Suppressor macrophage treated with lipopolysaccharide for 4 hours (primary cell): ENCODE measurements at regions not wholly inside any gene's neighbourhood (a gene's known extent, or its start where the extent isn't known, plus 50 kb on each side); places are given as distances from the start of the nearest gene placed in this dataset.

ENCODE experiments used
- DNase-seq: peaks from one replicate; pipeline ENCODE4 v3.0.0-alpha.2; 2020

GRCh38 chr6:97621111-97621510, 338.1 kb upstream of the MMS22L start:
- DNase-seq, result no peak

- no peak for DNase-seq
Observed at GRCh38 chr6:97626671-97627441, 343.8 kb upstream of the MMS22L start.

GRCh38 chr6:97629180-97629579, 346.2 kb upstream of the MMS22L start:
- DNase-seq, result no peak

- no peak for DNase-seq
Observed at GRCh38 chr6:97630604-97631003, 347.6 kb upstream of the MMS22L start.

- no peak for DNase-seq
Observed at GRCh38 chr6:97632341-97632740, 349.3 kb upstream of the MMS22L start.

GRCh38 chr6:97639702-97640101, 356.7 kb upstream of the MMS22L start:
- DNase-seq, result no peak

GRCh38 chr6:97644353-97644752, 361.3 kb upstream of the MMS22L start:
- DNase-seq, result no peak

- no peak for DNase-seq
Observed at GRCh38 chr6:97645757-97646156, 362.7 kb upstream of the MMS22L start.

GRCh38 chr6:97653076-97653475, 370.1 kb upstream of the MMS22L start:
- no peak for DNase-seq

- no peak for DNase-seq
Observed at GRCh38 chr6:97653517-97653916, 370.5 kb upstream of the MMS22L start.

- no peak for DNase-seq
Observed at GRCh38 chr6:97654674-97655073, 371.7 kb upstream of the MMS22L start.

GRCh38 chr6:97656236-97656635, 373.2 kb upstream of the MMS22L start:
- DNase-seq, result no peak

GRCh38 chr6:97656706-97657350, 373.8 kb upstream of the MMS22L start:
- DNase-seq, result no peak

- DNase-seq, result no peak
Observed at GRCh38 chr6:97658090-97658489, 375.1 kb upstream of the MMS22L start.

- no peak for DNase-seq
Observed at GRCh38 chr6:97663252-97663651, 380.2 kb upstream of the MMS22L start.

- DNase-seq, result no peak
Observed at GRCh38 chr6:97665446-97665845, 382.4 kb upstream of the MMS22L start.

- no peak for DNase-seq
Observed at GRCh38 chr6:97666889-97667288, 383.9 kb upstream of the MMS22L start.

- DNase-seq, result no peak
Observed at GRCh38 chr6:97668716-97669115, 385.7 kb upstream of the MMS22L start.

- DNase-seq, result peak; percentile 4
Observed at GRCh38 chr6:97669191-97670031, 386.4 kb upstream of the MMS22L start.

GRCh38 chr6:97674802-97675201, 391.8 kb upstream of the MMS22L start:
- no peak for DNase-seq

- DNase-seq, result no peak
Observed at GRCh38 chr6:97677626-97678025, 394.6 kb upstream of the MMS22L start.

GRCh38 chr6:97687916-97688315, 404.9 kb upstream of the MMS22L start:
- no peak for DNase-seq

GRCh38 chr6:97689078-97689754, 406.2 kb upstream of the MMS22L start:
- DNase-seq, result no peak
